Activated CD4-positive, alpha-beta memory T cell treated with anti-CD3 and anti-CD28 coated beads, Interleukin-2, amount 10 ng/mL, durations not matched to agents 7 days and 5 days (primary cell): ENCODE measurements at regions not wholly inside any gene's neighbourhood (a gene's known extent, or its start where the extent isn't known, plus 50 kb on each side); places are given as distances from the start of the nearest gene placed in this dataset.
"Not testable (repeated sequence)": the region's sequence is repeated elsewhere in the genome, so short reads cannot be mapped to it uniquely, and the experiment has no call there.

Experiments used
- CTCF ChIA-PET: fragments of 350-600 bp; sonication (Branson Sonifier 250); formaldehyde crosslinking; loops from one replicate; lab custom pipeline; 2021; ENCODE audit warnings: antibody characterized with exemption, inconsistent platforms; lab: Charles Lee
- POLR2A ChIA-PET: fragments of 350-600 bp; sonication (Branson Sonifier 250); formaldehyde crosslinking; loops from one replicate; lab custom pipeline; 2021; ENCODE audit warnings: antibody characterized with exemption; lab: Charles Lee
- DNase-seq: peaks from one replicate; pipeline ENCODE4 v3.0.0-alpha.2; 2020
- H3K27ac Mint-ChIP-seq: one replicate; pipeline ENCODE4 v1.8.0; 2021; ENCODE audit warnings: mild to moderate bottlenecking, mixed read lengths
- H3K27me3 Mint-ChIP-seq: one replicate; pipeline ENCODE4 v1.8.0; 2021; ENCODE audit warnings: mixed read lengths
- H3K36me3 Mint-ChIP-seq: one replicate; pipeline ENCODE4 v1.8.0; 2021; ENCODE audit warnings: low read depth, mixed read lengths
- H3K4me1 Mint-ChIP-seq: one replicate; pipeline ENCODE4 v1.8.0; 2021; ENCODE audit warnings: mixed read lengths
- H3K4me3 Mint-ChIP-seq: one replicate; pipeline ENCODE4 v1.8.0; 2021; ENCODE audit warnings: mild to moderate bottlenecking, mixed read lengths
- H3K9me3 Mint-ChIP-seq: one replicate; pipeline ENCODE4 v1.8.0; 2021; ENCODE audit warnings: mixed read lengths

DNA sequence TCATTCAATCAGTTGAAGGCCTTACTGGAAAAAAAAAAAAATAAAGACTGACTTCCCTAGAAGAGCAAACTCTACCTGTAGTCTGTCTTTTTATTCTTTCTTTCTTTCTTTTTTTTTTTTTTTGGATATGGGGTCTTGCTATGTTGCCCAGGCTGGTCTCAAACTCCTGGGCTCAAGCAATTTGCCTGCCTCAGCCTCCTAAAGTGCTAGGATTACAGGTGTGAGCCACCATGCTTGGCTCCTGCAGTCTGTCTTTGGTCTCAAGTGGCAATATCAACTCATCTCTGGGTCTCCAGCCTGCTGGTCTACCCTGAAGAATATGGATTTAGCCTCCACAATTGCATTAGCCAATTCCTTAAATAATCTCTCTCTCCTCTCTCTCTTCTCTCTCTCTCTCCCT, 167.7 kb upstream of the P2RY1 start:
- Mint-ChIP-seq H3K4me1 (no peaks in the 10 kb centered on the region), H3K36me3 (no peaks in the 10 kb centered on the region), H3K27me3 (peaks cover 10% of the 10 kb centered on the region), H3K27ac (no peak overlapping the region), H3K4me3 (no peak overlapping the region), H3K9me3 (no peaks in the 10 kb centered on the region)
- DNase-seq = no peak
- ChIA-PET CTCF (no interaction called here), POLR2A (no interaction called here)

DNA sequence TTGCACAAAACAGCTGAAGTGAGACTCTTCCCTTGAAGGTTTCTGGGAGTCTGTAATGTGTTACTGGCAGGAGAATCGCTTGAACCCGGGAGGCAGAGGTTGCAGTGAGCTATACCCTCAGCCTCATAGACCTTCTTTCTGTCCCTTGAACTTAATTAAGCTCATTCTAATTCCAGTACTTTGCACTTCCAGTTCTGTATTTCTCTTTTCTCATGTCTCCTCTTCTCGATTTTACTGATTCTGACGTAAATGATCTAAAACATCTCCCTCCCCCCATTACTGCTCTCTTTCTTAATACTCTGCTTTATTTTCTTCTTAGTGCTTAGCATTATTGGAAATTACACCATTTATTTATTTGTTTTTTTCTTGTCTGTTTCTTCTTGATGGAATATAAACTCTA, 165.4 kb upstream of the P2RY1 start:
- H3K9me3 Mint-ChIP-seq = no peaks in the 10 kb centered on the region
- no peak overlapping the region for H3K27ac Mint-ChIP-seq
- CTCF ChIA-PET = no interaction called here
- H3K36me3 Mint-ChIP-seq = no peaks in the 10 kb centered on the region
- POLR2A ChIA-PET = no interaction called here
- DNase-seq = no peak
- no peaks in the 10 kb centered on the region for H3K4me1 Mint-ChIP-seq
- H3K4me3 Mint-ChIP-seq = no peak overlapping the region
- peaks cover 10% of the 10 kb centered on the region for H3K27me3 Mint-ChIP-seq

DNA sequence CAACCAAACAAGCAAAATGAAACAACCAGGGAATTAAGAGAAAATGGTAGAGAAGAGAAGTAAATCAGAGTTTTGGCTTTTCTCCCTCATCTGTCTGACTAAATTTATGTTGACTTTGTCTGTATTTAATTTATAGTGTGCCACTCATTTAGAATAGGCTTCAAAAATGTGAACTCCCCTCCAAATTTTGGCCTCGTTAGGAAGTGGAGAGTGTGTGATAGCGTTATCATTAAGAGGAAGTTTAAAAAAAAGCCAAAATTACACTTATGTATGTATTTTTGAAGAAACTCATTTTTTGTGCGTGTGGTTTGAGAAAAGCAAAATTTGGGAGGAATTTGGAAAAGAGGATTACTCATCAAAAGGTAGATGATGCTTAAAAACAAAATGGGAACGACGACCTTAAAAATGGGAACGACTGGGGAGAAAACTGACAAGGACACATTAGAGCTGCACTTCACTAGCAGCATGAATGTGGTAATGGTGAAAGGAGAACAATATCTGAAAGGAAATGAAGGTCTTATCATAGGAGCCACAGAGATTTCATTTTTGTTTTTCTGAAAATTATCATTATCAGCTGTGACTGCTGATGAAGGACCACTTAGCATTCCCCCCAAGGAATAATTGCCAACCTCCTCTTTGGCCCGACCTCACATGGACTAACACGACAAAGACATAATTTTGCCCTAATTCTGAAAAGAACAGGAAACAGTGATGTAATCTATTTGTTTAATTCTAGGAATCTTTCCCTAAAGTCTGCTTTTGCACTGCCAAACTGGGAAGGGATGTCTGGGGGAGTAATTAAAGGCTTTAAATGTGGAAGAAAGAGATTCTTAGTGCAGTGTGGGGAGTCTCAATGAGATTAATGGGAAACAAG, 163.2 kb upstream of the P2RY1 start:
- Mint-ChIP-seq H3K27me3 (peaks cover 10% of the 10 kb centered on the region), H3K36me3 (no peaks in the 10 kb centered on the region), H3K4me1 (no peaks in the 10 kb centered on the region), H3K27ac (no peak overlapping the region), H3K9me3 (no peaks in the 10 kb centered on the region), H3K4me3 (no peak overlapping the region)
- no peak for DNase-seq
- CTCF ChIA-PET = no interaction called here
- POLR2A ChIA-PET = no interaction called here

DNA sequence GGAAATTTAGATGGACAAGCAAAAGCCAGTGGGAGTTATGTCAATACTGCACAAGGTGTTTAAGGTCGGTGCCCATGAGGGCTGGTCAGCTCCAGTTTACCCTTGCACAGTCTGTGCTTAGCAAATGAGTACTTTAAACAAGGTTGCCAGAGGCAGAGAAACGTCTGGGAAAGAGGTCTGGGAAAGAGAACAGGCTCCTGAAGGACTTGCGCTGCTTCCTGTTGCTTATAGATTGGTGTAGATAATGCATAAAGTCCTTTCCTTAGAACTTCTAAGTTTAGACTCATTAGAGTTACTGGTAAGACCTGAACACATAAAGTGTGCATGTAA, 162.6 kb upstream of the P2RY1 start:
- ChIA-PET CTCF (no interaction called here), POLR2A (no interaction called here)
- Mint-ChIP-seq H3K27ac (no peak overlapping the region), H3K9me3 (no peaks in the 10 kb centered on the region), H3K4me1 (no peaks in the 10 kb centered on the region), H3K27me3 (peaks cover 10% of the 10 kb centered on the region), H3K36me3 (no peaks in the 10 kb centered on the region), H3K4me3 (no peak overlapping the region)
- DNase-seq = no peak

DNA sequence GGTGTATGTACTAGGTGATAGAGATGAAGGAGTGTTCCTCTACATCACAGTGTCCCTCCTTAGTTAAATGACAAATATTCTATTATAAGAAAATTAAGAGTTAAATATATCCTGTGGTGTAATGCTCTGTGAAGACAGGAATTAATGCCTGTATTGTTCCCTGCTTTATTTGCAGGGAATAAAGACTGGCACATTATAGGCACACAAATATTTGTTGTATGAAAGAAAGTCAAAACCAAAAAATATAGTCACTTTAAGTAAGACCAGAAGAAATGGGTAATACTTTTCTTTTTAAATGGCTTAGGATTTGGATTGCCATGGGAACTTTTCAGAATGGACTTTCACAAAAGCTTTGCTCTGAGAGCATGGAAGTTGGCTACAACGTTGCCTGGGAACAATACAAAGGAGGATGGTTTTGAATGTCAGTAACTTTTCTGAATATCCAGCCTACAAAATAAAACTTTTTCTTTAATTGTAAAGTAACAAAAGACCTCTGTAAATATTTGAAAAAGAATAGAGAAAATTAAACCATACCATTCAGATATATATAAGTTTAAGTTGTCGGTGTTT, 158.0 kb upstream of the P2RY1 start:
- H3K27me3 Mint-ChIP-seq = no peaks in the 10 kb centered on the region
- CTCF ChIA-PET = no interaction called here
- H3K9me3 Mint-ChIP-seq = no peaks in the 10 kb centered on the region
- POLR2A ChIA-PET = no interaction called here
- no peak overlapping the region for H3K27ac Mint-ChIP-seq
- H3K4me1 Mint-ChIP-seq = no peaks in the 10 kb centered on the region
- no peak for DNase-seq
- no peak overlapping the region for H3K4me3 Mint-ChIP-seq
- H3K36me3 Mint-ChIP-seq = no peaks in the 10 kb centered on the region

- Mint-ChIP-seq H3K4me3 (no peak overlapping the region), H3K27ac (no peak overlapping the region), H3K4me1 (no peaks in the 10 kb centered on the region), H3K27me3 (peaks cover 2% of the 10 kb centered on the region), H3K36me3 (no peaks in the 10 kb centered on the region), H3K9me3 (no peaks in the 10 kb centered on the region)
- POLR2A ChIA-PET = no interaction called here
- DNase-seq = no peak
- CTCF ChIA-PET = no interaction called here
Observed at GRCh38 chr3:152677491-152677890, 157.4 kb upstream of the P2RY1 start.

DNA sequence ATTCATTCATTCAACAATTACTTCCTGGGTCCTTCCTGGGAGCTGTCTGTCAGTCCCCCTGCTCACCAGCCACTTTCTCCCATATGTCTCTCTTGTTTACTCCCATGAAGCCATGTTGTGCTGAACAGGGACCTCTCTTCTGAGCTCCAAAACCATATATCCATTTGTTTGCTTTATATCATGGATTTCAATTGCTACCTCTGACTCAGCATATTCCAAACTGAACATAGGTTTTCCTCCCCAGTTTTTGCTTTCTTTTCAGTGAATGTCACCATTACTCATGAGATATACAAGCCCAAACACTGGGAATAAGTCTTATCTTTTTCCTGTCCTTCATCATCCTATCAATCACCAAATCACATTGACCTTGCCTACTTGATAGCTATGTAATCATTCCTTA, 152.5 kb upstream of the P2RY1 start:
- CTCF ChIA-PET = no interaction called here
- no peak overlapping the region for H3K4me3 Mint-ChIP-seq
- H3K27me3 Mint-ChIP-seq = peaks cover 2% of the 10 kb centered on the region
- no peak overlapping the region for H3K27ac Mint-ChIP-seq
- no peaks in the 10 kb centered on the region for H3K9me3 Mint-ChIP-seq
- no peaks in the 10 kb centered on the region for H3K4me1 Mint-ChIP-seq
- POLR2A ChIA-PET = no interaction called here
- DNase-seq = no peak
- no peaks in the 10 kb centered on the region for H3K36me3 Mint-ChIP-seq

- Mint-ChIP-seq H3K9me3 (no peaks in the 10 kb centered on the region), H3K27ac (no peak overlapping the region), H3K27me3 (peaks cover 2% of the 10 kb centered on the region), H3K4me3 (no peak overlapping the region), H3K4me1 (no peaks in the 10 kb centered on the region), H3K36me3 (no peaks in the 10 kb centered on the region)
- ChIA-PET CTCF (no interaction called here), POLR2A (no interaction called here)
- DNase-seq = no peak
Observed at GRCh38 chr3:152683521-152683999, 151.4 kb upstream of the P2RY1 start.

GRCh38 chr3:152684279-152684678, 150.7 kb upstream of the P2RY1 start:
- no peak overlapping the region for H3K27ac Mint-ChIP-seq
- H3K36me3 Mint-ChIP-seq = no peaks in the 10 kb centered on the region
- CTCF ChIA-PET = no interaction called here
- no peak overlapping the region for H3K4me3 Mint-ChIP-seq
- H3K27me3 Mint-ChIP-seq = peaks cover 2% of the 10 kb centered on the region
- POLR2A ChIA-PET = no interaction called here
- DNase-seq = no peak
- no peaks in the 10 kb centered on the region for H3K4me1 Mint-ChIP-seq
- no peaks in the 10 kb centered on the region for H3K9me3 Mint-ChIP-seq

DNA sequence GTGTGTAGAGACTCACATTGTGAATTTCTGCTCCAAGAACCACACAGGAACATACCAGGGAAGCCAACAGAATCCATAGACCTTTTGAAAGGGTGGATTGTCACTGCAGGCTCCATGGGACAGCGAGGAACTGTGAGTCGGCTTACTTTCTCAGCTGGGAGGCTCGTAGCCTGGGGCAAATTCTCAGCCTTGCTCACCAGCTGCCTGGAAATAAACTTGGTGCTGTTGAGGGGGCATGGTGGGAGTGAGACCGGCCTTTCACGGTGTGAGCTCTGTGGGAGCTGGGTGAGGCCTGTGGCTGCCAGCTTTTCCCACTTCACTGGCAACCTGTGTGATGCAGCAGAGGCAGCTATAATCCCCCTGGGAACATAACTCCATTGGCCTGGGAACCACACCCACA, 146.6 kb upstream of the P2RY1 start:
- Mint-ChIP-seq H3K4me1 (peaks cover 3% of the 10 kb centered on the region), H3K27me3 (no peaks in the 10 kb centered on the region), H3K27ac (no peak overlapping the region), H3K36me3 (no peaks in the 10 kb centered on the region), H3K4me3 (no peak overlapping the region), H3K9me3 (no peaks in the 10 kb centered on the region)
- no peak for DNase-seq
- POLR2A ChIA-PET = no interaction called here
- CTCF ChIA-PET = no interaction called here

DNA sequence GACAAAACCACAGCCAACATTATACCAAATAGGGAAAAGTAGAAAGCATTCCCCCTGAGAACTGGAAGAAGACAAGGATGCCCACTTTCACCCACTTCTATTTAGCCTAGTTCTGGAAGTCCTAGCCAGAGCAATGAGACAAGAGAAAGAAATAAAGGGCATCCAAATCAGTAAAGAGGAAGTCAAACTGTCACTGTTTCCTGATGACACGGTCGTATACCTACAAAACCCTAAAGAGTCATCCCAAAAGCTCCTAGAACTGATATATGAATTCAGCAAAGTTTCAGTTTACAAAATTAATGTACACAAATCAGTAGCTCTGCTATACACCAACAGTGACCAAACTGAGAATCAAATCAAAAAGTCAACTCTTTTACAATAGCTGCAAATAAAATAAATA, 142.6 kb upstream of the P2RY1 start:
- H3K27ac Mint-ChIP-seq, H3K4me1 Mint-ChIP-seq, H3K9me3 Mint-ChIP-seq, H3K27me3 Mint-ChIP-seq, H3K36me3 Mint-ChIP-seq, DNase-seq, H3K4me3 Mint-ChIP-seq: not testable (repeated sequence)
- ChIA-PET POLR2A (interaction anchor here (0.6 kb wide), 1 partner anchor 1632 kb away, joined by 3 read pairs; the partner anchor contains the start of gene DHX36), CTCF (interaction anchor here (0.6 kb wide), 1 partner anchor 67 kb away, joined by 4 read pairs; no protein-coding TSS in a partner anchor)

DNA sequence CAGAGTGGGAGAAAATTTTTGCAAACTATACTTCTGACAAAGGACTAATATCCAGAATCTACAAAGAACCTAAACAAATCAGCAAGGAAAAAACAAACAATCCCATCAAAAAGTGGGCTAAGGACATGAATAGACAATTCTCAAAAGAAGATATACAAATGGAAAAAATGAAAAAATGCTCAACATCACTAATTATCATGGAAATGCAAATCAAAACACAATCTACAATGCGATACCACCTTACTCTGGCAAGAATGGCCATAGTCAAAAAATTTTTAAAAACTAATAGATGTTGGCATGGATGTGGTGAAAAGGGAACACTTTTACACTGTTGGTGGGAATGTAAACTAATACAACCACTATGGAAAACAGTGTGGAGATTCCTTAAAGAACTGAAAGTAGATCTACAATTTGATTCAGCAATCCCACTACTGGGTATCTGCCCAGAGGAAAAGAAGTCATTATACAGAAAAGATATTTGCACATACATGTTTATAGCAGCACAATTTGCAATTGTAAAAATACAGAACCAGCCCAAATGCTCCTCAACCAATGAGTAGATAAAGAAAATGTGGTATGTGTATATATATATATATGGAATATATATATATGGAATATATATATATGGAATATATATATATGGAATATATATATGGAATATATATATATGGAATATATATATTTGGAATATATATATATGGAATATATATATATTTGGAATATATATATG, 141.2 kb upstream of the P2RY1 start:
- H3K27me3 Mint-ChIP-seq, H3K4me3 Mint-ChIP-seq, H3K9me3 Mint-ChIP-seq, POLR2A ChIA-PET, H3K27ac Mint-ChIP-seq, H3K36me3 Mint-ChIP-seq, DNase-seq, CTCF ChIA-PET, H3K4me1 Mint-ChIP-seq: not testable (repeated sequence)

DNA sequence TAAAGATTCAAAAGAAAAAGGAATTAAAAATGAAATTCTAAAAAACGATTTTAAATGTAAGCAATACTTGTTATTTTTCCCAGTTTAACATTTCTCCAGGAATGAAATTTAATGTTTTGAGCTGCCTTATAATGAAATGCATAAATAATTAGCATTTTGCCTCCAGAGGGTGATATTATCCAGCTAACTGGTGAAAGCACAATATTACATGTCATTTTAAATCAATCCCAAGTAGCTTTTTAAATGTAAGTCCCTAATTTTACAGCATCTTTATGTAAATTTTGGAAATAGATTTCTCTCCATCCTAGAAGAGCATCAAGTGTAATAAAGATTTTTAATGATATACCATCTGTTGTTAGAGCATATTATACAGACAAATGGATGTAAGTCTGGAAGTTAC, 139.1 kb upstream of the P2RY1 start:
- no peaks in the 10 kb centered on the region for H3K27me3 Mint-ChIP-seq
- CTCF ChIA-PET = no interaction called here
- H3K9me3 Mint-ChIP-seq = no peaks in the 10 kb centered on the region
- POLR2A ChIA-PET = no interaction called here
- H3K27ac Mint-ChIP-seq = no peak overlapping the region
- H3K4me3 Mint-ChIP-seq = no peak overlapping the region
- H3K36me3 Mint-ChIP-seq = no peaks in the 10 kb centered on the region
- DNase-seq = no peak
- peaks cover 3% of the 10 kb centered on the region for H3K4me1 Mint-ChIP-seq
